ENCODE measurements at regions not wholly inside any gene's neighbourhood (a gene's known extent, or its start where the extent isn't known, plus 50 kb on each side); places are given as distances from the start of the nearest gene placed in this dataset.

- peak; percentile 60 for TF ChIP-seq IKZF1 (conservative IDR thresholded peaks at IDR 0.05)
- TF ChIP-seq CREB1 (IDR thresholded peaks at IDR 0.05; ENCODE audit: low read depth): no peak
- 0 out of 2 replicates have a peak, but pooled peaks have one; percentile 68 for TF ChIP-seq SMARCA5 (IDR thresholded peaks at IDR 0.05)
- peak; percentile 37; the same call in 1 of the 2 replicates for TF ChIP-seq DPF2 (IDR thresholded peaks at IDR 0.05)
- 0 out of 2 replicates have a peak, but pooled peaks have one; percentile 12 for TF ChIP-seq IRF4 (IDR thresholded peaks at IDR 0.05; ENCODE audit: low read depth, low read length)
- TF ChIP-seq ETV6 (conservative IDR thresholded peaks at IDR 0.05 in 1 of 2, IDR thresholded peaks at IDR 0.05 in 1 of 2; ENCODE audit: borderline replicate concordance in 1 of 2, low read depth in 1 of 2): no peak
- peak; percentile 91 for TF ChIP-seq NR2F1 (conservative IDR thresholded peaks at IDR 0.05)
These were observed 83.5 kb upstream of the CUX1 start (continued) for GRCh38 chr7:101733713-101734475.

GRCh38 chr7:101736084-101736483 lies 81.3 kb upstream of the CUX1 start:
- Histone ChIP-seq H3K4me2 (ENCODE audit: control insufficient read depth, insufficient read depth) (no peak overlapping the region), H3K4me1 (ENCODE audit: control insufficient read depth, insufficient read depth, low read length) (peaks cover 31% of the 10 kb centered on the region), H3K9ac (ENCODE audit: control insufficient read depth, insufficient read depth, low read length) (no peak overlapping the region), H3K27ac (ENCODE audit: control insufficient read depth, insufficient read depth) (no peak overlapping the region), H2AFZ (ENCODE audit: control insufficient read depth, low read depth, low read length) (no peak overlapping the region), H3K4me3 (no peak overlapping the region), H3K79me2 (ENCODE audit: control insufficient read depth, insufficient read depth, low read length) (no peaks in the 10 kb centered on the region), H3K9me3 (replicated peaks; ENCODE audit: control insufficient read depth, insufficient read depth, low read length) (no peaks in the 10 kb centered on the region), H4K20me1 (ENCODE audit: control insufficient read depth, insufficient read depth) (no peaks in the 10 kb centered on the region), H3K27me3 (replicated peaks in 1 of 2; ENCODE audit: control insufficient read depth in 2 of 2, insufficient read depth in 2 of 2, low read length in 1 of 2) (no peaks in the 10 kb centered on the region), H3K36me3 (ENCODE audit: control insufficient read depth in 2 of 2, insufficient read depth in 2 of 2, low read length in 1 of 2) (no peaks in the 10 kb centered on the region)
- POLR2A ChIA-PET: interaction anchor here (0.7 to 1.4 kb wide), 3 partner anchors 8 to 340 kb away, joined by 3 to 8 read pairs (median 4); no protein-coding TSS in a partner anchor
- BruUV-seq (replicated peaks): no TSS peak
- CTCF ChIA-PET: interaction anchor here (0.6 to 3.2 kb wide), 2 partner anchors 7 to 115 kb away, joined by 3 to 22 read pairs; no protein-coding TSS in a partner anchor
- ATAC-seq (no peak), DNase-seq (ENCODE audit: low read depth, low spot score) (no peak), FAIRE-seq (no peak)
- in situ Hi-C loops (cut with MboI) (no loop called here), intact Hi-C loops (cut with micrococcal nuclease; ENCODE audit: unreplicated experiment) (no loop called here)
- 48% methylated on average over 3 of the region's 3 CpGs for WGBS (ENCODE audit: insufficient coverage, insufficient replicate concordance, low lambda C conversion rate, missing lambda C conversion rate)
- no peak for TF ChIP-seq E2F4 (IDR thresholded peaks at IDR 0.05; ENCODE audit: low read depth, low read length)
- TF ChIP-seq SMC3 (IDR thresholded peaks at IDR 0.05; ENCODE audit: borderline replicate concordance, low read length): no peak
- no peak for TF ChIP-seq NBN (IDR thresholded peaks at IDR 0.05)
- peak; percentile 29 for TF ChIP-seq USF1 (IDR thresholded peaks at IDR 0.05; ENCODE audit: borderline replicate concordance, extremely low read length, insufficient read depth, low read depth, low read length)
- TF ChIP-seq RAD51 (IDR thresholded peaks at IDR 0.05): peak; percentile 23; the same call in 1 of the 2 replicates
- peak; percentile 77 for TF ChIP-seq NFYB (IDR thresholded peaks at IDR 0.05; ENCODE audit: insufficient read depth, low read depth, low read length)
- RAD21 ChIA-PET (ENCODE audit: unreplicated experiment): interaction anchor here (0.7 kb wide), 1 partner anchor 45 kb away, joined by 5 read pairs; no protein-coding TSS in a partner anchor
- SMC1A ChIA-PET (ENCODE audit: uncharacterized antibody, unreplicated experiment): no interaction called here
